ENCODE measurements at regions not wholly inside any gene's neighbourhood (a gene's known extent, or its start where the extent isn't known, plus 50 kb on each side); places are given as distances from the start of the nearest gene placed in this dataset.

GRCh38 chr10:113335592-113335991, 217.3 kb upstream of the HABP2 start:
- Histone ChIP-seq H2BK15ac (ENCODE audit: low read length) (no peak overlapping the region), H4K8ac (ENCODE audit: low read depth, low read length) (no peak overlapping the region), H4K91ac (ENCODE audit: low read depth, low read length, poor library complexity) (no peak overlapping the region), H3K14ac (ENCODE audit: low read length) (no peak overlapping the region), H2BK120ac (ENCODE audit: low read depth, low read length) (no peak overlapping the region), H3K79me1 (ENCODE audit: low read depth, low read length) (no peaks in the 10 kb centered on the region), H3K9me3 (replicated peaks in 1 of 2; ENCODE audit: control insufficient read depth in 2 of 2, insufficient read depth in 1 of 2, low read depth in 1 of 2, low read length in 2 of 2) (peaks cover 3 to 5% of the 10 kb centered on the region in 2 donors), H2AK5ac (ENCODE audit: low read depth, low read length) (no peak overlapping the region), H3K9ac (ENCODE audit: low read depth, low read length, poor library complexity) (no peak overlapping the region), H3K36me3 (replicated peaks in 1 of 2; ENCODE audit: control insufficient read depth in 2 of 2, insufficient read depth in 2 of 2, low read length in 2 of 2) (peaks cover 0 to 1% of the 10 kb centered on the region in 2 donors), H3K4me2 (ENCODE audit: insufficient read depth, low read length, poor library complexity, severe bottlenecking) (no peak overlapping the region), H2BK5ac (ENCODE audit: low read length) (no peak overlapping the region), H2AFZ (ENCODE audit: low read length) (no peak overlapping the region), H3K4me3 (ENCODE audit: low read length in 2 of 2) (no peak overlapping the region), H3K4ac (ENCODE audit: low read length) (no peak overlapping the region), H2BK12ac (ENCODE audit: low read length) (no peak overlapping the region), H3K18ac (ENCODE audit: low read length) (no peak overlapping the region), H3K27me3 (ENCODE audit: control insufficient read depth in 3 of 3, insufficient read depth in 3 of 3, low read depth in 1 of 3, low read length in 3 of 3) (peaks cover 0 to 6% (median 0%) of the 10 kb centered on the region in 3 experiments), H3K4me1 (ENCODE audit: control insufficient read depth in 2 of 2, insufficient read depth in 1 of 2, low read depth in 1 of 2, low read length in 2 of 2) (no peaks in the 10 kb centered on the region), H3K23ac (ENCODE audit: low read depth, low read length, poor library complexity) (no peak overlapping the region), H3K27ac (replicated peaks; ENCODE audit: low read length) (no peak overlapping the region)
- no CpG with 5 or more reads among the region's 2 CpGs for WGBS, 2 donors (ENCODE audit: extremely low coverage in 2 of 2, insufficient read length in 2 of 2, insufficient replicate concordance in 1 of 2)
- DNase-seq (ENCODE audit: low spot score), result no peak

- Histone ChIP-seq H2BK120ac (ENCODE audit: low read depth, low read length) (no peak overlapping the region), H3K27me3 (ENCODE audit: control insufficient read depth in 3 of 3, insufficient read depth in 3 of 3, low read depth in 1 of 3, low read length in 3 of 3) (peaks cover 0 to 6% (median 0%) of the 10 kb centered on the region in 3 experiments), H3K27ac (replicated peaks; ENCODE audit: low read length) (no peak overlapping the region), H3K23ac (ENCODE audit: low read depth, low read length, poor library complexity) (no peak overlapping the region), H2BK5ac (ENCODE audit: low read length) (no peak overlapping the region), H2BK15ac (ENCODE audit: low read length) (no peak overlapping the region), H2AFZ (ENCODE audit: low read length) (no peak overlapping the region), H3K4ac (ENCODE audit: low read length) (no peak overlapping the region), H3K9ac (ENCODE audit: low read depth, low read length, poor library complexity) (no peak overlapping the region), H2AK5ac (ENCODE audit: low read depth, low read length) (no peak overlapping the region), H3K4me3 (ENCODE audit: low read length in 2 of 2) (no peak overlapping the region), H2BK12ac (ENCODE audit: low read length) (no peak overlapping the region), H3K79me1 (ENCODE audit: low read depth, low read length) (no peaks in the 10 kb centered on the region), H4K91ac (ENCODE audit: low read depth, low read length, poor library complexity) (no peak overlapping the region), H3K9me3 (replicated peaks in 1 of 2; ENCODE audit: control insufficient read depth in 2 of 2, insufficient read depth in 1 of 2, low read depth in 1 of 2, low read length in 2 of 2) (peaks cover 3 to 5% of the 10 kb centered on the region in 2 donors), H3K36me3 (replicated peaks in 1 of 2; ENCODE audit: control insufficient read depth in 2 of 2, insufficient read depth in 2 of 2, low read length in 2 of 2) (peaks cover 0 to 1% of the 10 kb centered on the region in 2 donors), H4K8ac (ENCODE audit: low read depth, low read length) (no peak overlapping the region), H3K14ac (ENCODE audit: low read length) (no peak overlapping the region), H3K18ac (ENCODE audit: low read length) (no peak overlapping the region), H3K4me1 (ENCODE audit: control insufficient read depth in 2 of 2, insufficient read depth in 1 of 2, low read depth in 1 of 2, low read length in 2 of 2) (no peaks in the 10 kb centered on the region), H3K4me2 (ENCODE audit: insufficient read depth, low read length, poor library complexity, severe bottlenecking) (no peak overlapping the region)
- WGBS, 2 donors (ENCODE audit: extremely low coverage in 2 of 2, insufficient read length in 2 of 2, insufficient replicate concordance in 1 of 2), result no CpG with 5 or more reads among the region's 6 CpGs
- DNase-seq (ENCODE audit: low spot score), result no peak
These were observed 216.2 kb upstream of the HABP2 start for GRCh38 chr10:113336549-113337130.

GRCh38 chr10:113337142-113337541, 215.7 kb upstream of the HABP2 start:
- DNase-seq (ENCODE audit: low spot score), result no peak

GRCh38 chr10:113339121-113339520, 213.7 kb upstream of the HABP2 start:
- Histone ChIP-seq H2AFZ (ENCODE audit: low read length) (no peak overlapping the region), H3K14ac (ENCODE audit: low read length) (no peak overlapping the region), H2BK120ac (ENCODE audit: low read depth, low read length) (no peak overlapping the region), H3K27ac (replicated peaks; ENCODE audit: low read length) (no peak overlapping the region), H3K4me2 (ENCODE audit: insufficient read depth, low read length, poor library complexity, severe bottlenecking) (no peak overlapping the region), H3K23ac (ENCODE audit: low read depth, low read length, poor library complexity) (no peak overlapping the region), H3K4ac (ENCODE audit: low read length) (no peak overlapping the region), H3K9me3 (replicated peaks in 1 of 2; ENCODE audit: control insufficient read depth in 2 of 2, insufficient read depth in 1 of 2, low read depth in 1 of 2, low read length in 2 of 2) (peaks cover 2 to 4% of the 10 kb centered on the region in 2 donors), H2BK12ac (ENCODE audit: low read length) (no peak overlapping the region), H3K4me3 (ENCODE audit: low read length in 2 of 2) (no peak overlapping the region), H3K4me1 (ENCODE audit: control insufficient read depth in 2 of 2, insufficient read depth in 1 of 2, low read depth in 1 of 2, low read length in 2 of 2) (no peaks in the 10 kb centered on the region), H2AK5ac (ENCODE audit: low read depth, low read length) (no peak overlapping the region), H3K18ac (ENCODE audit: low read length) (no peak overlapping the region), H2BK15ac (ENCODE audit: low read length) (no peak overlapping the region), H3K36me3 (replicated peaks in 1 of 2; ENCODE audit: control insufficient read depth in 2 of 2, insufficient read depth in 2 of 2, low read length in 2 of 2) (no peaks in the 10 kb centered on the region), H3K79me1 (ENCODE audit: low read depth, low read length) (no peaks in the 10 kb centered on the region), H4K8ac (ENCODE audit: low read depth, low read length) (no peak overlapping the region), H2BK5ac (ENCODE audit: low read length) (no peak overlapping the region), H4K91ac (ENCODE audit: low read depth, low read length, poor library complexity) (no peak overlapping the region), H3K27me3 (ENCODE audit: control insufficient read depth in 3 of 3, insufficient read depth in 3 of 3, low read depth in 1 of 3, low read length in 3 of 3) (peaks cover 0 to 6% (median 0%) of the 10 kb centered on the region in 3 experiments), H3K9ac (ENCODE audit: low read depth, low read length, poor library complexity) (no peak overlapping the region)
- WGBS, 2 donors (ENCODE audit: extremely low coverage in 2 of 2, insufficient read length in 2 of 2, insufficient replicate concordance in 1 of 2), result no CpG with 5 or more reads among the region's 5 CpGs
- no peak for DNase-seq (ENCODE audit: low spot score)

More at GRCh38 chr10:113337142-113337541, 215.7 kb upstream of the HABP2 start:
- Histone ChIP-seq H3K23ac (ENCODE audit: low read depth, low read length, poor library complexity) (no peak overlapping the region), H2BK15ac (ENCODE audit: low read length) (no peak overlapping the region), H3K4me2 (ENCODE audit: insufficient read depth, low read length, poor library complexity, severe bottlenecking) (no peak overlapping the region), H2BK5ac (ENCODE audit: low read length) (no peak overlapping the region), H3K4me3 (ENCODE audit: low read length in 2 of 2) (no peak overlapping the region), H3K4ac (ENCODE audit: low read length) (no peak overlapping the region), H3K27ac (replicated peaks; ENCODE audit: low read length) (no peak overlapping the region), H2AK5ac (ENCODE audit: low read depth, low read length) (no peak overlapping the region), H2BK120ac (ENCODE audit: low read depth, low read length) (no peak overlapping the region), H2AFZ (ENCODE audit: low read length) (no peak overlapping the region), H3K79me1 (ENCODE audit: low read depth, low read length) (no peaks in the 10 kb centered on the region), H3K14ac (ENCODE audit: low read length) (no peak overlapping the region), H3K9ac (ENCODE audit: low read depth, low read length, poor library complexity) (no peak overlapping the region), H3K9me3 (replicated peaks in 1 of 2; ENCODE audit: control insufficient read depth in 2 of 2, insufficient read depth in 1 of 2, low read depth in 1 of 2, low read length in 2 of 2) (peaks cover 3 to 5% of the 10 kb centered on the region in 2 donors), H4K91ac (ENCODE audit: low read depth, low read length, poor library complexity) (no peak overlapping the region), H3K18ac (ENCODE audit: low read length) (no peak overlapping the region), H2BK12ac (ENCODE audit: low read length) (no peak overlapping the region), H4K8ac (ENCODE audit: low read depth, low read length) (no peak overlapping the region), H3K27me3 (ENCODE audit: control insufficient read depth in 3 of 3, insufficient read depth in 3 of 3, low read depth in 1 of 3, low read length in 3 of 3) (peaks cover 0 to 6% (median 0%) of the 10 kb centered on the region in 3 experiments), H3K4me1 (ENCODE audit: control insufficient read depth in 2 of 2, insufficient read depth in 1 of 2, low read depth in 1 of 2, low read length in 2 of 2) (no peaks in the 10 kb centered on the region), H3K36me3 (replicated peaks in 1 of 2; ENCODE audit: control insufficient read depth in 2 of 2, insufficient read depth in 2 of 2, low read length in 2 of 2) (no peaks in the 10 kb centered on the region)
- WGBS, 2 donors (ENCODE audit: extremely low coverage in 2 of 2, insufficient read length in 2 of 2, insufficient replicate concordance in 1 of 2), result no CpG with 5 or more reads among the region's 1 CpG

All from neuronal stem cell (in vitro differentiated cells).